Effector memory CD8-positive, alpha-beta T cell (primary cell): ENCODE measurements at regions not wholly inside any gene's neighbourhood (a gene's known extent, or its start where the extent isn't known, plus 50 kb on each side); places are given as distances from the start of the nearest gene placed in this dataset.
A peak's percentile ranks its signal among the peaks of the same experiment; 100 is the strongest.
"Not testable (repeated sequence)": the region's sequence is repeated elsewhere in the genome, so short reads cannot be mapped to it uniquely, and the experiment has no call there.

Experiments used
- ATAC-seq: fragments of 150-1000 bp; cut with Tn5 transposase; replicated peaks from 2 replicates; pipeline ENCODE4 v1.10.0; 2021; ENCODE audit warnings: mild to moderate bottlenecking, moderate library complexity
- DNase-seq, 3 experiments: peaks; one replicate each; pipeline ENCODE4 v3.0.0; 2021
- H3K27ac Mint-ChIP-seq, 2 donors: one replicate each; pipeline ENCODE4 v1.8.0; 2022; ENCODE audit warnings: mild to moderate bottlenecking in 2 of 2, mixed read lengths in 2 of 2, moderate library complexity in 2 of 2
- H3K27me3 Mint-ChIP-seq, 2 donors: one replicate each; pipeline ENCODE4 v1.8.0; 2022; ENCODE audit warnings: mixed read lengths in 2 of 2
- H3K36me3 Mint-ChIP-seq: one replicate; pipeline ENCODE4 v1.8.0; 2022; ENCODE audit warnings: mild to moderate bottlenecking, moderate library complexity, mixed read lengths; ENCODE audit not compliant: insufficient read depth
- H3K4me1 Mint-ChIP-seq, 2 donors: one replicate each; pipeline ENCODE4 v1.8.0; 2022; ENCODE audit warnings: low read depth in 2 of 2, mixed read lengths in 2 of 2
- H3K4me3 Mint-ChIP-seq, 2 donors: one replicate each; pipeline ENCODE4 v1.8.0; 2022; ENCODE audit warnings: mild to moderate bottlenecking in 2 of 2, mixed read lengths in 2 of 2, moderate library complexity in 2 of 2
- H3K9me3 Mint-ChIP-seq, 2 donors: one replicate each; pipeline ENCODE4 v1.8.0; 2022; ENCODE audit warnings: mixed read lengths in 2 of 2

DNA sequence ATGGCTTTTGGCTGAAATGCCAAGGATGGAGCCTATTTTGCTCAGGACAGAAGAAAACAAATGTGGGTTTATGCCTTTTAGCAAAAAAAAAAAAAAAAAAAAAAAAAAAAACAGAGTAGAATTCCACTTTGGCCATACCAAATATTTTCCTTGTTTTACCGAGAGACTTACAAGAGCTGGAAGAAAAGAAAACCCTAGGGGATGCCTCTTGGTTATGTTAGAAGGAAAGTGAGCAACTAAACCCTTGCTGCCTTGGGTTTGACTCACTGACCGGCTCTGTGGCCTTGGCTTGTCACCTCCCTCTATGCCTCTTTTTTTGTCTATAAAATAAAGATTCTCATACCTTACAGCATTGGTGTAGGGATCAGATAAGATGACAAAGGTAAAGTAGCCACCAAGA is 69.6 kb upstream of the ABCA1 start:
- Mint-ChIP-seq H3K27me3 (no peaks in the 10 kb centered on the region), H3K4me1 (peaks cover 15 to 17% of the 10 kb centered on the region in 2 donors), H3K9me3 (no peaks in the 10 kb centered on the region), H3K4me3 (no peak overlapping the region), H3K27ac (no peak overlapping the region), H3K36me3 (peaks cover 3% of the 10 kb centered on the region)
- no peak for ATAC-seq
- DNase-seq: no peak

GRCh38 chr9:104999136-104999535 is 71.2 kb upstream of the ABCA1 start:
- Mint-ChIP-seq H3K9me3 (no peaks in the 10 kb centered on the region), H3K27me3 (peaks cover 6 to 7% of the 10 kb centered on the region in 2 donors), H3K36me3 (no peaks in the 10 kb centered on the region), H3K27ac (no peak overlapping the region), H3K4me1 (peaks cover 1 to 3% of the 10 kb centered on the region in 2 donors), H3K4me3 (no peak overlapping the region)
- DNase-seq (no peak), ATAC-seq (no peak)

DNA sequence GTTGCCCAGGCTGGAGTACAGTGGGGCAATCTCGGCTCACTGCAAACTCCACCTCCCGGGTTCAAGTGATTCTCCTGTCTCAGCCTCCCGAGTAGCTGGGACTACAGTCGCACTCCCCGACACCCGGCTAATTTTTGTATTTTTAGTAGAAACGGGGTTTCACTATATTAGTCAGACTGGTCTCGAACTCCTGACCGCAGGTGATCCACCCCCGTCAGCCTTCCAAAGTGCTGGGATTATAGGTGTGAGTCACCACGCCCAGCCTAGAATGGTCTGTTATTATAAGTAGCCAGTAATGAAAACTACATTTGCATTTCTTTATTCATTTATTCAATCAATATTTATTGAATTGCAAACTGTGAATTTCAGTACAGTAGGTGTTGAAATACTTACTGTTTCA is 72.6 kb upstream of the ABCA1 start:
- H3K4me3 Mint-ChIP-seq, H3K27me3 Mint-ChIP-seq, H3K4me1 Mint-ChIP-seq, DNase-seq, H3K9me3 Mint-ChIP-seq, H3K36me3 Mint-ChIP-seq, H3K27ac Mint-ChIP-seq, ATAC-seq: not testable (repeated sequence)

DNA sequence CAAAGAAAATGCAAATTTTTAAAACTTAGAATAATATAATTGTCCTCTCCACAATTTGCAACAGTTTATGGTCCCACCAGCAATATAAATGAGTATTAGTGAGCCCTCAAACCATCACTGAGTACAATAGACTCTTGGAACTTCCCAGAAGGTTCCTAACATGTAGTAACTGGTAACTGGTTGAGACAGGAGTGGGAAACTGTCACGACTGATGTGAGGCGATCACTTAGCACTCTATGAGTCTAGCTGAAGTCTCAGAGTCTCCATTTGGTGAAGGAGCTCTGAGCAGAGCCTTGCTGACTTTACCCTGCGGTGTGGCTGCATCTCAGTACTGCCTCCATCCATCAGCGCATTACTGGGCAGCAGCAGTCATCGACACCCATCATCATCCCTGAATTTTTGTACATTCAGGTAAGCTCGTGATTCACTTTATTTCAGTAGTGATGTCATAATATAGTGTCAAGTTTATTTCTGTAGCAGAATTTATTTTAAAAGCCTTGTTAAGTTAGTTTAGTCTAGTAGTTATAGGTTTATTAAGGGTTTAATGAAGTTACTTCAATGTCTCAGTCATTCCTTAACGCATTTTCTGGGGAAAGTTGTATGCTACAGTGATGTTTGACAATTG is 76.6 kb upstream of the ABCA1 start:
- Mint-ChIP-seq H3K27ac (no peak overlapping the region), H3K36me3 (peaks cover 3% of the 10 kb centered on the region), H3K4me3 (no peak overlapping the region), H3K4me1 (peaks cover 0 to 11% of the 10 kb centered on the region in 2 donors), H3K27me3 (peaks cover 6 to 7% of the 10 kb centered on the region in 2 donors), H3K9me3 (no peaks in the 10 kb centered on the region)
- ATAC-seq: no peak
- DNase-seq: no peak

DNA sequence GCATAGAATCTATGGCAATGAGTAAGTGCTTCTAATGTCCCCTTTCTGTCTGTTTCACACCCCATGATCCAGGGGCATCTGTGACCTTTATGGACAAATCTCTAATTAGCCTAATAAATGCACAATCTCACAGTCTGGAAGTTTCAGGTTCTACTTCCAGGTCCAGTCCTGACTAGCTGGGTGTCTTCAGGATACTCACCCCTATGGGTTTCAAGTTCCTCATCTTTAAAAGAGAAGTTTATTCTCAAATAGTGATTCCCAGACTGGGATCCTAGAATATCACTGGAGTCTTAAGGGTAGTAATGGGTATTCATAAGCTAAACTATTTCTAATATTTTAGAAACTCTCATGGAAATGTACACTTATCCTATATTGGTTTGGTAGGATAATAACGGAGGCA is 77.2 kb upstream of the ABCA1 start:
- Mint-ChIP-seq H3K36me3 (peaks cover 3% of the 10 kb centered on the region), H3K27ac (no peak overlapping the region), H3K9me3 (no peaks in the 10 kb centered on the region), H3K27me3 (peaks cover 6 to 7% of the 10 kb centered on the region in 2 donors), H3K4me1 (peaks cover 0 to 11% of the 10 kb centered on the region in 2 donors), H3K4me3 (no peak overlapping the region)
- DNase-seq (no peak), ATAC-seq (no peak)

DNA sequence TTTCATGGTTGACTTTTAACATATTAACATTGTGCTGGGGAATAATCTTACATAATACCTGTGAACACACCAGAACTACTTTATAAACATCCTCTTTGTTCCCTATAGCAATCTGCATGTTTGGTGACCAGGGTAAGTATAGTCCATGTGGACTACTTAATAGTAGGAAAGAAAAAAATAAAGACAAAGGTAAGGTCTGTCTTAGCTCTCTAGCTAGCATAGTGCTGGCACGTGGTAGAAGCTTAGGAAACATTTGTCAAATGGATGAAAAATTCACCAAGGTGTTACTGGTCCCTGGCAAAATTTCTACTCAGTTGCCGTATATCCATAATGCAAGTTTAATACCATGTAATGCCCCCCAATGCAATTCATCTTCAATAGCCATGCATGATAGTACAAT is 78.6 kb upstream of the ABCA1 start:
- no peak for ATAC-seq
- peaks cover 0 to 11% of the 10 kb centered on the region in 2 donors for H3K4me1 Mint-ChIP-seq
- no peak overlapping the region for H3K27ac Mint-ChIP-seq
- no peak overlapping the region for H3K4me3 Mint-ChIP-seq
- no peaks in the 10 kb centered on the region for H3K9me3 Mint-ChIP-seq
- no peak for DNase-seq
- H3K27me3 Mint-ChIP-seq: peaks cover 6 to 7% of the 10 kb centered on the region in 2 donors
- peaks cover 3% of the 10 kb centered on the region for H3K36me3 Mint-ChIP-seq

- peaks cover 3% of the 10 kb centered on the region for H3K36me3 Mint-ChIP-seq
- H3K4me3 Mint-ChIP-seq: peak overlapping the region in 1 of 2 donors; percentile 33
- peaks cover 6 to 9% of the 10 kb centered on the region in 2 donors for H3K27me3 Mint-ChIP-seq
- no peak for DNase-seq
- H3K9me3 Mint-ChIP-seq: no peaks in the 10 kb centered on the region
- H3K27ac Mint-ChIP-seq: no peak overlapping the region
- peaks cover 0 to 11% of the 10 kb centered on the region in 2 donors for H3K4me1 Mint-ChIP-seq
- ATAC-seq: peak; percentile 55
These were observed 79.2 kb upstream of the ABCA1 start for GRCh38 chr9:105007143-105007542.

DNA sequence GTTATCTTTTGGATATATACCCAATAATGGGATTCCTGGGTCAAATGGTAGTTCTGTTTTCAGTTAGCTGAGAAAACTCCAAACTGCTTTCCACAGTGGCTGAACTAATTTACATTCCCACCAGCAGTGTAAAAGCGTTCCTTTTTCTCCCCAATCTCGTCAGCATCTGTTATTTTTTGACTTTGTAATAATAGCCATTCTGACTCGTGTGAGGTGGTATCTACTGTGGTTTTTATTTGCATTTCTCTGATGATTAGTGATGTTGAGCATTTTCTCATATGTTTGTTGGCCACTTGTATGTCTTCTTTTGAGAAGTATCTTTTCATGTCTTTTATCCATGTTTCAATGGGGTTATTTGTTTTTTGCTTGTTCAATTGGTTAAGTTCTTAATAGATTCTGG is 82.1 kb upstream of the ABCA1 start:
- not testable (repeated sequence) for H3K27ac Mint-ChIP-seq, H3K36me3 Mint-ChIP-seq, DNase-seq, H3K4me3 Mint-ChIP-seq, ATAC-seq, H3K4me1 Mint-ChIP-seq, H3K9me3 Mint-ChIP-seq
- H3K27me3 Mint-ChIP-seq: peaks cover 0 to 26% of the 10 kb centered on the region in 2 donors

- Mint-ChIP-seq H3K27ac (no peak overlapping the region), H3K4me1 (no peaks in the 10 kb centered on the region), H3K9me3 (no peaks in the 10 kb centered on the region), H3K36me3 (no peaks in the 10 kb centered on the region), H3K4me3 (no peak overlapping the region), H3K27me3 (peaks cover 24 to 28% of the 10 kb centered on the region in 2 donors)
- DNase-seq: no peak
- no peak for ATAC-seq
These were observed 94.0 kb upstream of the ABCA1 start for GRCh38 chr9:105021917-105022316.

DNA sequence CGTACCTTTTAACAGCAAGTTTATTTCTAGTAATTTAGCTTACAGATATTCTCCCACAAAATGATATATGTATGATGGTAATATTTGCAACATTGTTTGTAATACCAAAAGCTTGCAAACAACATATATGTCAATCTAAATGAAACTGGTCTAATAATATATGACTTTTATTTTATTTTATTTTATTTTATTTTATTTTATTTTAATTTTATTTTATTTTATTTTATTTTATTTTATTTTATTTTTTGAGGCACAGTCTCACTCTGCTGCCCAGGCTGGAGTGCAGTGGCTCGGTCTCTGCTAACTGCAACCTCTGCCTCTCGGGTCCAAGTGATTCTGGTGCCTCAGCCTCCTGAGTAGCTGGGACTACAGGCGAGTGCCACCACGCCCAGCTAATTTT is 94.6 kb upstream of the ABCA1 start:
- peaks cover 24 to 28% of the 10 kb centered on the region in 2 donors for H3K27me3 Mint-ChIP-seq
- H3K4me1 Mint-ChIP-seq, H3K4me3 Mint-ChIP-seq, ATAC-seq, H3K27ac Mint-ChIP-seq, DNase-seq, H3K9me3 Mint-ChIP-seq, H3K36me3 Mint-ChIP-seq: not testable (repeated sequence)

DNA sequence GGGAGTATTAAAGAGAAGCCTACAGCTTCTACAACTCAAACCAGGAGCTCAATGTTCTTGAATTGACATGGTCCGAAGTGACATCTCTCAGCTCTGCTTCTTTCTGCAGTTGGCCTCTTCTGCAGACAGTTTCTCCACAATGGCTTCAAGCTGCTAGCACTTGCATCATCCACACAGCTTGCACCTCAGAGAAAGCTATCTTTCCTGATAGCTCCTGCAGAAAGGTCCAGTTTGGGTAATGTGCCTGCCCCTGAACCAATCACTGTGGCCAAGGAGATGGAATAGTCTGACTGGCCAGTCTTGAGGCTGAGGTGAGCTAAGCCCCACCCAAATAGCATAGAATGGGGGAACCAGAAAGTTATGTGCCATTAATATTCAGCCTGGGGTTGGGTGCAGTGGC is 95.8 kb upstream of the ABCA1 start:
- Mint-ChIP-seq H3K27ac (no peak overlapping the region), H3K27me3 (peaks cover 18 to 28% of the 10 kb centered on the region in 2 donors), H3K36me3 (no peaks in the 10 kb centered on the region), H3K4me1 (no peaks in the 10 kb centered on the region), H3K9me3 (no peaks in the 10 kb centered on the region), H3K4me3 (no peak overlapping the region)
- ATAC-seq (no peak), DNase-seq (no peak)

DNA sequence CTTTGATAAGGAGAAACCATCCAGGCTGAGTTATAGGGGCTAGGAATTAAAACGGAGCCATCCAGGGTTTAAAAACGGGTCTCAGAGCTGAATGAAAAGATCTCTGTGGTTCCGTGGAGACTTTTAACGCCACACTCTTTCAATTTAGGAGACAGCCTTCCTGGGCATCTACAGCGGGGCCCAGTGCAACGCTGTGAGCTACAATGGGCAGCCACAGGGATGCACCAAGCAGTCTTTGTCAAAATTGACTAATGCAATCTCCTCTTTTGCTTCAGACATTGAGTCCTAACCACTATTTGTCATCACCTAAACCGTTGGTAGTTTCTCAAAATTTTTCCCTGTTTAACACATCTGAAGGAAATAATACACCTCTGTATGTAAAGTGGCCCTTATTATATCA is 96.6 kb upstream of the ABCA1 start:
- Mint-ChIP-seq H3K27ac (no peak overlapping the region), H3K27me3 (peaks cover 16 to 25% of the 10 kb centered on the region in 2 donors), H3K4me1 (no peaks in the 10 kb centered on the region), H3K36me3 (no peaks in the 10 kb centered on the region), H3K4me3 (no peak overlapping the region), H3K9me3 (no peaks in the 10 kb centered on the region)
- ATAC-seq (no peak), DNase-seq (no peak)

DNA sequence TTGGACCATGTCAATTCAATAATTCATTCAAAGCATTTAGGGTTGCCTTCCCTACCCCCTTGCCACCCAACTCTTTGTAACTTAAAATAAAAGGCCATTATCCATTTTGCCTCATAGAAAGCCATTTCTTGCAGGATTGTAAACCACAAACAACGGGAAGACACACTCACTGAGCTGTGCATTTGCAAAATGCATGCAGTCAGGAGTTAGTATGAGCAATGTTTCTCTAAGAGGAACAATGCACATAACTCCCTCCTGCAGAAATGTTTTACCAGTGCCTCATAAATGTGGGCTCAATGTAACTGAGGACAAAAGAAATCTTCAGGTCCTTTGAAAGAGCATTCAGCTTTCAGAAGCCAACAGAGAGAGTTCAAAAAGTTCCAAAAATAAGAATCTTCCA is 98.5 kb upstream of the ABCA1 start:
- H3K27me3 Mint-ChIP-seq: peaks cover 6 to 8% of the 10 kb centered on the region in 2 donors

GRCh38 chr9:105027084-105027483 is 99.1 kb upstream of the ABCA1 start:
- ATAC-seq (no peak), DNase-seq (no peak)
- H3K4me3 Mint-ChIP-seq: no peak overlapping the region
- no peaks in the 10 kb centered on the region for H3K36me3 Mint-ChIP-seq
- no peaks in the 10 kb centered on the region for H3K9me3 Mint-ChIP-seq
- H3K27ac Mint-ChIP-seq: no peak overlapping the region
- no peaks in the 10 kb centered on the region for H3K4me1 Mint-ChIP-seq
- peaks cover 0 to 8% of the 10 kb centered on the region in 2 donors for H3K27me3 Mint-ChIP-seq

More for the DNA sequence above, 98.5 kb upstream of the ABCA1 start:
- no peak overlapping the region for H3K27ac Mint-ChIP-seq
- no peak overlapping the region for H3K4me3 Mint-ChIP-seq
- H3K4me1 Mint-ChIP-seq: no peaks in the 10 kb centered on the region
- DNase-seq (no peak), ATAC-seq (no peak)
- H3K9me3 Mint-ChIP-seq: no peaks in the 10 kb centered on the region
- no peaks in the 10 kb centered on the region for H3K36me3 Mint-ChIP-seq
